ENCODE measurements at regions not wholly inside any gene's neighbourhood (a gene's known extent, or its start where the extent isn't known, plus 50 kb on each side); places are given as distances from the start of the nearest gene placed in this dataset.
"Not testable (repeated sequence)": the region's sequence is repeated elsewhere in the genome, so short reads cannot be mapped to it uniquely, and the experiment has no call there.

- in situ Hi-C loops (cut with HindIII; ENCODE audit: low pct_unique_long_range_greater_than_20kb, low sequenced_read_pairs) (no loop called here), intact Hi-C loops (cut with micrococcal nuclease; ENCODE audit: unreplicated experiment) (no loop called here)
- Histone ChIP-seq H3K27me3 (ENCODE audit: control insufficient read depth, insufficient read depth, low read length) (no peaks in the 10 kb centered on the region), H3K27ac (ENCODE audit: low read length) (no peak overlapping the region), H3K9me3 (ENCODE audit: control insufficient read depth, insufficient read depth, low read depth, low read length) (no peaks in the 10 kb centered on the region), H3K36me3 (ENCODE audit: control insufficient read depth, insufficient read depth, low read length) (no peaks in the 10 kb centered on the region), H3K4me3 (ENCODE audit: low read depth in 2 of 2, low read length in 2 of 2) (no peak overlapping the region), H3K4me1 (ENCODE audit: control insufficient read depth, insufficient read depth, low read length) (no peaks in the 10 kb centered on the region)
- no peak for ATAC-seq
- DNase-seq (ENCODE audit: low read depth, low spot score): no peak
- no TSS peak for BruUV-seq (replicated peaks)
- ChIA-PET CTCF (no interaction called here), POLR2A (no interaction called here)
- no peak for TF ChIP-seq CTCF (IDR thresholded peaks at IDR 0.05)
- TF ChIP-seq REST (IDR thresholded peaks at IDR 0.05; ENCODE audit: insufficient read depth in 1 of 2, low read depth in 2 of 2, low read length in 1 of 2): no peak
- no peak for TF ChIP-seq SIN3A (IDR thresholded peaks at IDR 0.05; ENCODE audit: borderline replicate concordance, insufficient read depth, low read depth, low read length)
- TF ChIP-seq POLR2AphosphoS5 (IDR thresholded peaks at IDR 0.05; ENCODE audit: low read depth, low read length): no peak
- no peak for TF ChIP-seq TCF7L2 (IDR thresholded peaks at IDR 0.05; ENCODE audit: low read depth, low read length)
These were observed 94.3 kb downstream of the TMEM167A start for GRCh38 chr5:82982846-82983245.

- POLR2A ChIA-PET; BruUV-seq (replicated peaks); intact Hi-C loops (cut with micrococcal nuclease; ENCODE audit: unreplicated experiment): not testable (repeated sequence)
These were observed 100.3 kb downstream of the TMEM167A start for GRCh38 chr5:82976887-82977286.

GRCh38 chr5:82975812-82976211 lies 101.4 kb downstream of the TMEM167A start:
- POLR2A ChIA-PET: no interaction called here
- no peak overlapping the region for H3K27ac ChIP-seq (ENCODE audit: low read length)
- TF ChIP-seq SIN3A (IDR thresholded peaks at IDR 0.05; ENCODE audit: borderline replicate concordance, insufficient read depth, low read depth, low read length): no peak
- TF ChIP-seq TCF7L2 (IDR thresholded peaks at IDR 0.05; ENCODE audit: low read depth, low read length): no peak
- no peak for TF ChIP-seq POLR2AphosphoS5 (IDR thresholded peaks at IDR 0.05; ENCODE audit: low read depth, low read length)
- no peak for TF ChIP-seq CTCF (IDR thresholded peaks at IDR 0.05)
- TF ChIP-seq REST (IDR thresholded peaks at IDR 0.05; ENCODE audit: insufficient read depth in 1 of 2, low read depth in 2 of 2, low read length in 1 of 2): no peak

More at GRCh38 chr5:82976887-82977286, 100.3 kb downstream of the TMEM167A start:
- H3K27me3 ChIP-seq (ENCODE audit: control insufficient read depth, insufficient read depth, low read length); H3K27ac ChIP-seq (ENCODE audit: low read length); in situ Hi-C loops (cut with HindIII; ENCODE audit: low pct_unique_long_range_greater_than_20kb, low sequenced_read_pairs); DNase-seq (ENCODE audit: low read depth, low spot score); ATAC-seq; CTCF ChIA-PET; H3K4me1 ChIP-seq (ENCODE audit: control insufficient read depth, insufficient read depth, low read length); H3K4me3 ChIP-seq (ENCODE audit: low read depth in 2 of 2, low read length in 2 of 2); H3K36me3 ChIP-seq (ENCODE audit: control insufficient read depth, insufficient read depth, low read length); H3K9me3 ChIP-seq (ENCODE audit: control insufficient read depth, insufficient read depth, low read depth, low read length): not testable (repeated sequence)

More at GRCh38 chr5:82975812-82976211, 101.4 kb downstream of the TMEM167A start:
- ATAC-seq: no peak
- H3K27me3 ChIP-seq (ENCODE audit: control insufficient read depth, insufficient read depth, low read length): no peaks in the 10 kb centered on the region
- H3K4me3 ChIP-seq (ENCODE audit: low read depth in 2 of 2, low read length in 2 of 2): no peak overlapping the region
- in situ Hi-C loops (cut with HindIII; ENCODE audit: low pct_unique_long_range_greater_than_20kb, low sequenced_read_pairs) (no loop called here), intact Hi-C loops (cut with micrococcal nuclease; ENCODE audit: unreplicated experiment) (no loop called here)
- H3K4me1 ChIP-seq (ENCODE audit: control insufficient read depth, insufficient read depth, low read length): no peaks in the 10 kb centered on the region
- DNase-seq (ENCODE audit: low read depth, low spot score): no peak
- CTCF ChIA-PET: no interaction called here
- BruUV-seq (replicated peaks): no TSS peak
- H3K36me3 ChIP-seq (ENCODE audit: control insufficient read depth, insufficient read depth, low read length): no peaks in the 10 kb centered on the region
- 0 out of 2 replicates have a peak, but pooled peaks cover 2% of the 10 kb centered on the region for H3K9me3 ChIP-seq (ENCODE audit: control insufficient read depth, insufficient read depth, low read depth, low read length)
